HepG2 (cell line): ENCODE measurements at regions not wholly inside any gene's neighbourhood (a gene's known extent, or its start where the extent isn't known, plus 50 kb on each side); places are given as distances from the start of the nearest gene placed in this dataset.

Experiments
- ATAC-seq: fragments of 200-7000 bp; cut with Tn5 transposase; 3 replicates; pipeline ENCODE4 v1.9.1; 2020; ENCODE audit warnings: mild to moderate bottlenecking, moderate library complexity
- BruUV-seq: library from RNA; stranded (reverse); fragments of 400-500 nt; replicated peaks from 2 replicates; lab custom pipeline; 2021; lab: Mats Ljungman, UMichigan
- CTCF ChIA-PET: fragments of 300-600 bp; formaldehyde crosslinking; extraction: SDS; loops from one replicate; lab custom pipeline; 2021; ENCODE audit warnings: low total read pairs, inconsistent platforms, low intra/inter-chr PET ratio; lab: Yijun Ruan, JAX
- POLR2A ChIA-PET: fragments of 350-600 bp; sonication (Branson Sonifier 250); formaldehyde crosslinking; loops from one replicate; lab custom pipeline; 2020; ENCODE audit warnings: antibody characterized with exemption, inconsistent platforms; lab: Yijun Ruan, JAX
- DNase-seq: peaks from one replicate; pipeline ENCODE4 v3.0.0-alpha.2; 2015; ENCODE audit warnings: low spot score
- FAIRE-seq: peaks from 3 replicates; lab custom pipeline; 2011; peaks lifted over from hg19 to GRCh38; lab: Jason Lieb, UNC
- H2AFZ ChIP-seq: one replicate; pipeline ENCODE4 v1.6.1; 2011; ENCODE audit warnings: low read length, inconsistent platforms
- H3K27ac ChIP-seq: fragments of 300-600 bp; 3 replicates; pipeline ENCODE4 v1.8.0; 2011; ENCODE audit warnings: mixed run types, mild to moderate bottlenecking, mixed read lengths, low read length, inconsistent platforms; ENCODE audit not compliant: insufficient read depth; ENCODE audit errors: extremely low read length
- H3K27me3 ChIP-seq, 2 experiments: fragments of 200-600 bp in 1 of 2; 2 replicates in 1 of 2; 3 replicates in 1 of 2; pipeline versions ENCODE4 v1.6.0 to v1.8.0; 2011; ENCODE audit warnings: low read length in 2 of 2, mild to moderate bottlenecking in 2 of 2, moderate library complexity in 2 of 2, inconsistent platforms in 1 of 2; ENCODE audit not compliant: insufficient read depth in 2 of 2, control insufficient read depth in 1 of 2
- H3K36me3 ChIP-seq, 2 experiments: fragments of 200-600 bp in 1 of 2; replicated peaks in 1 of 2; 2 replicates in 1 of 2; 3 replicates in 1 of 2; pipeline versions ENCODE4 v1.5.1 to v1.8.0; 2011; ENCODE audit warnings: low read length in 2 of 2, inconsistent platforms in 1 of 2; ENCODE audit not compliant: insufficient read depth in 2 of 2, control insufficient read depth in 1 of 2
- H3K4me1 ChIP-seq: 2 replicates; pipeline ENCODE4 v1.5.1; 2012; ENCODE audit warnings: low read length, inconsistent platforms; ENCODE audit not compliant: insufficient read depth
- H3K4me2 ChIP-seq: 2 replicates; pipeline ENCODE4 v1.6.0; 2011; ENCODE audit warnings: low read depth, low read length, inconsistent platforms
- H3K4me3 ChIP-seq, 3 experiments: fragments of 200-600 bp in 1 of 3; sonication (generic), shearing (Covaris generic) in 1 of 3; replicated peaks in 1 of 3; 2 replicates each; pipeline ENCODE4 v1.5.1; 2011 to 2016; ENCODE audit warnings: low read length in 3 of 3, inconsistent platforms in 2 of 3, low read depth in 2 of 3, mild to moderate bottlenecking in 2 of 3, control low read depth in 1 of 3, mixed read lengths in 1 of 3; ENCODE audit not compliant: insufficient read depth in 1 of 3
- H3K79me2 ChIP-seq: one replicate; pipeline ENCODE4 v1.6.1; 2011; ENCODE audit warnings: low read length, inconsistent platforms; ENCODE audit not compliant: insufficient read depth
- H3K9ac ChIP-seq: 2 replicates; pipeline ENCODE4 v1.6.0; 2011; ENCODE audit warnings: mild to moderate bottlenecking, low read depth, low read length, inconsistent platforms; ENCODE audit not compliant: insufficient read depth
- H3K9me3 ChIP-seq: 2 replicates; pipeline ENCODE4 v1.5.1; 2012; ENCODE audit warnings: mild to moderate bottlenecking, low read length
- H4K20me1 ChIP-seq: 2 replicates; pipeline ENCODE4 v1.6.0; 2011; ENCODE audit warnings: inconsistent platforms, mild to moderate bottlenecking, low read length, moderate library complexity; ENCODE audit not compliant: insufficient read depth
- AFF4 ChIP-seq: sonication (generic); formaldehyde crosslinking; IDR thresholded peaks from 2 replicates; pipeline ENCODE4 v1.4.0; 2020; ENCODE audit warnings: missing genetic modification reagents
- CBX1 ChIP-seq: IDR thresholded peaks from one replicate; pipeline ENCODE4 v1.6.1; 2016; ENCODE audit warnings: antibody characterized with exemption, low read depth
- HDAC6 ChIP-seq: fragments of 200-600 bp; sonication (generic); IDR thresholded peaks from 2 replicates; pipeline ENCODE4 v1.7.0; 2017; ENCODE audit warnings: mild to moderate bottlenecking, antibody characterized with exemption, low read length, low read depth
- HNF4G ChIP-seq, 2 experiments: sonication (generic) in 1 of 2; formaldehyde crosslinking in 1 of 2; IDR thresholded peaks; 2 replicates each; pipeline versions ENCODE4 v1.4.0 to v1.6.1; 2011 to 2020; ENCODE audit warnings: borderline replicate concordance in 2 of 2, low read depth in 2 of 2, mild to moderate bottlenecking in 2 of 2, low read length in 1 of 2, missing genetic modification reagents in 1 of 2, moderate library complexity in 1 of 2
- TCF12 ChIP-seq, 2 experiments: fragments of 450-650 bp in 1 of 2; sonication (generic) in 1 of 2; formaldehyde crosslinking in 1 of 2; IDR thresholded peaks; 2 replicates each; pipeline versions ENCODE4 v1.6.1 to v1.8.0; 2017 to 2022; ENCODE audit warnings: antibody characterized with exemption in 1 of 2, mild to moderate bottlenecking in 1 of 2, missing genetic modification reagents in 1 of 2, moderate library complexity in 1 of 2
- ZFYVE20 ChIP-seq: sonication (generic); formaldehyde crosslinking; IDR thresholded peaks from 2 replicates; pipeline ENCODE4 v1.8.0; 2023; ENCODE audit warnings: low read depth, mild to moderate bottlenecking, moderate library complexity, missing genetic modification reagents, borderline replicate concordance
- ZNF136 ChIP-seq: sonication (generic); formaldehyde crosslinking; IDR thresholded peaks from 2 replicates; pipeline ENCODE4 v1.8.1; 2022; ENCODE audit warnings: low read depth, mild to moderate bottlenecking, moderate library complexity, missing genetic modification reagents
- ZNF614 ChIP-seq: IDR thresholded peaks from 2 replicates; pipeline ENCODE4 v1.6.1; 2018; ENCODE audit warnings: missing biosample characterization, missing genetic modification reagents, inconsistent platforms, borderline replicate concordance
- ZNF746 ChIP-seq: sonication (generic); formaldehyde crosslinking; IDR thresholded peaks from 2 replicates; pipeline ENCODE4 v1.8.0; 2022; ENCODE audit warnings: mild to moderate bottlenecking, missing genetic modification reagents
- ZNF782 ChIP-seq: sonication (generic); formaldehyde crosslinking; IDR thresholded peaks from 2 replicates; pipeline ENCODE4 v1.4.0; 2020; ENCODE audit warnings: missing genetic modification reagents, mild to moderate bottlenecking, borderline replicate concordance
- WGBS: methylation state at CpG from one replicate; pipeline ENCODE4 v1.1.6; 2017; ENCODE audit warnings: low lambda C conversion rate; 5-methylcytosine and 5-hydroxymethylcytosine counted together
- in situ Hi-C: cut with HindIII; loops from 2 replicates; pipeline ENCODE4 v1.10.0; 2017; ENCODE audit warnings: low pct_unique_long_range_greater_than_20kb; ENCODE audit not compliant: extremely low pct_ligation_motif_present
- intact Hi-C: fragments of 100-400 bp; cut with micrococcal nuclease; formaldehyde crosslinking; loops from one replicate; pipeline ENCODE4 v1.10.0; 2022; ENCODE audit not compliant: unreplicated experiment
- TF ChIP-seq, protein P1 (sequence below): IDR thresholded peaks from 2 replicates; pipeline ENCODE4 v1.6.1; 2016
- TF ChIP-seq, protein P2 (sequence below): sonication (generic); formaldehyde crosslinking; IDR thresholded peaks from 2 replicates; pipeline ENCODE4 v1.8.0; 2022; ENCODE audit warnings: missing genetic modification reagents, mild to moderate bottlenecking, moderate library complexity, borderline replicate concordance

- 15% methylated on average over 4 of the region's 4 CpGs for WGBS
- H4K20me1 ChIP-seq, result no peaks in the 10 kb centered on the region; the same call in 1 of the 2 replicates
- in situ Hi-C loops (no loop called here), intact Hi-C loops (loop anchor here (10.0 kb wide), 1 partner anchor 484 kb away; no protein-coding TSS in a partner anchor)
- CTCF ChIA-PET, result no interaction called here
- H3K27ac ChIP-seq, result no peak overlapping the region
- POLR2A ChIA-PET, result no interaction called here
- no peak overlapping the region for H3K4me3 ChIP-seq
- H3K9me3 ChIP-seq, result no peaks in the 10 kb centered on the region
- BruUV-seq, result no TSS peak
- H3K9ac ChIP-seq, result no peak overlapping the region
- ATAC-seq (no peak), FAIRE-seq (no peak), DNase-seq (no peak)
- no peaks in the 10 kb centered on the region for H3K4me1 ChIP-seq
- H3K27me3 ChIP-seq, result peaks cover 0 to 6% of the 10 kb centered on the region in 2 experiments; a peak in 1 of 5 replicates
- H3K36me3 ChIP-seq, result no peaks in the 10 kb centered on the region
- H3K79me2 ChIP-seq, result no peaks in the 10 kb centered on the region
- H3K4me2 ChIP-seq, result no peak overlapping the region
- H2AFZ ChIP-seq, result no peak overlapping the region
- TF ChIP-seq ZFYVE20 (CRISPR knock-in tag) (no peak), ZNF614 (CRISPR knock-in tag) (no peak), TCF12 (IDR thresholded peaks at IDR 0.05) (no peak), TCF12 (CRISPR knock-in tag; IDR thresholded peaks at IDR 0.05) (no peak), HNF4G (IDR thresholded peaks at IDR 0.05; ENCODE audit: borderline replicate concordance, low read depth, low read length) (no peak), HNF4G (CRISPR knock-in tag; IDR thresholded peaks at IDR 0.05; ENCODE audit: borderline replicate concordance, low read depth) (no peak), ZNF136 (CRISPR knock-in tag) (no peak), CBX1 (no peak), HDAC6 (no peak), ZNF782 (no peak), AFF4 (CRISPR knock-in tag) (no peak), ZNF746 (CRISPR knock-in tag) (no peak)
- TF ChIP-seq, protein P1, sequence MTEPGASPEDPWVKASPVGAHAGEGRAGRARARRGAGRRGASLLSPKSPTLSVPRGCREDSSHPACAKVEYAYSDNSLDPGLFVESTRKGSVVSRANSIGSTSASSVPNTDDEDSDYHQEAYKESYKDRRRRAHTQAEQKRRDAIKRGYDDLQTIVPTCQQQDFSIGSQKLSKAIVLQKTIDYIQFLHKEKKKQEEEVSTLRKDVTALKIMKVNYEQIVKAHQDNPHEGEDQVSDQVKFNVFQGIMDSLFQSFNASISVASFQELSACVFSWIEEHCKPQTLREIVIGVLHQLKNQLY (CRISPR knock-in tag), result no peak
- TF ChIP-seq, protein P2, sequence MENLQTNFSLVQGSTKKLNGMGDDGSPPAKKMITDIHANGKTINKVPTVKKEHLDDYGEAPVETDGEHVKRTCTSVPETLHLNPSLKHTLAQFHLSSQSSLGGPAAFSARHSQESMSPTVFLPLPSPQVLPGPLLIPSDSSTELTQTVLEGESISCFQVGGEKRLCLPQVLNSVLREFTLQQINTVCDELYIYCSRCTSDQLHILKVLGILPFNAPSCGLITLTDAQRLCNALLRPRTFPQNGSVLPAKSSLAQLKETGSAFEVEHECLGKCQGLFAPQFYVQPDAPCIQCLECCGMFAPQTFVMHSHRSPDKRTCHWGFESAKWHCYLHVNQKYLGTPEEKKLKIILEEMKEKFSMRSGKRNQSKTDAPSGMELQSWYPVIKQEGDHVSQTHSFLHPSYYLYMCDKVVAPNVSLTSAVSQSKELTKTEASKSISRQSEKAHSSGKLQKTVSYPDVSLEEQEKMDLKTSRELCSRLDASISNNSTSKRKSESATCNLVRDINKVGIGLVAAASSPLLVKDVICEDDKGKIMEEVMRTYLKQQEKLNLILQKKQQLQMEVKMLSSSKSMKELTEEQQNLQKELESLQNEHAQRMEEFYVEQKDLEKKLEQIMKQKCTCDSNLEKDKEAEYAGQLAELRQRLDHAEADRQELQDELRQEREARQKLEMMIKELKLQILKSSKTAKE, result no peak
Measured at GRCh38 chr7:35420656-35421055, 166.8 kb upstream of the TBX20 start.
